K562 (cell line): ENCODE measurements at regions not wholly inside any gene's neighbourhood (a gene's known extent, or its start where the extent isn't known, plus 50 kb on each side); places are given as distances from the start of the nearest gene placed in this dataset.

Source experiments
- ATAC-seq: fragments of 200-7000 bp; cut with Tn5 transposase; 3 replicates; pipeline ENCODE4 v1.9.1; 2020; ENCODE audit warnings: moderate library complexity
- BruUV-seq: library from RNA; stranded (reverse); fragments of 400-500 nt; replicated peaks from 2 replicates; lab custom pipeline; 2021; lab: Mats Ljungman, UMichigan
- CTCF ChIA-PET: fragments of 300-600 bp; formaldehyde crosslinking; extraction: SDS; loops from one replicate; lab custom pipeline; 2021; ENCODE audit warnings: low intra/inter-chr PET ratio; lab: Yijun Ruan, JAX
- POLR2A ChIA-PET: fragments of 300-600, 350-650 bp; sonication (Branson Sonifier 250); formaldehyde crosslinking; extraction: SDS; loops from one replicate; lab custom pipeline; 2021; ENCODE audit warnings: antibody characterized with exemption, inconsistent platforms; lab: Yijun Ruan, JAX
- DNase-seq, 4 experiments: peaks; one replicate each; pipeline versions ENCODE4 v3.0.0 to v3.0.0-alpha.2; 2011 to 2018; ENCODE audit warnings: low spot score in 3 of 4, mixed read lengths in 3 of 4; ENCODE audit errors: extremely low read depth in 1 of 4
- FAIRE-seq: peaks from 2 replicates; lab custom pipeline; 2011; peaks lifted over from hg19 to GRCh38; lab: Jason Lieb, UNC
- H2AFZ ChIP-seq: 2 replicates; pipeline ENCODE4 v1.6.0; 2011; ENCODE audit warnings: low read depth, low read length, control low read depth, inconsistent platforms
- H3K27ac ChIP-seq: fragments of 200-600 bp; 3 replicates; pipeline ENCODE4 v1.8.0; 2011; ENCODE audit warnings: low read depth, mild to moderate bottlenecking, control low read depth, inconsistent platforms, low read length, moderate library complexity, mixed read lengths; ENCODE audit errors: extremely low read depth
- H3K27me3 ChIP-seq, 2 experiments: fragments of 300-600 bp in 1 of 2; 2 replicates in 1 of 2; 3 replicates in 1 of 2; pipeline versions ENCODE4 v1.6.0 to v1.8.0; 2011; ENCODE audit warnings: inconsistent platforms in 2 of 2, low read length in 2 of 2, mild to moderate bottlenecking in 1 of 2, mixed read lengths in 1 of 2, moderate library complexity in 1 of 2; ENCODE audit not compliant: control insufficient read depth in 2 of 2, insufficient read depth in 2 of 2
- H3K36me3 ChIP-seq: fragments of 300-600 bp; 3 replicates; pipeline ENCODE4 v1.8.0; 2011; ENCODE audit warnings: mild to moderate bottlenecking, low read length, inconsistent platforms; ENCODE audit not compliant: control insufficient read depth, insufficient read depth
- H3K4me1 ChIP-seq, 2 experiments: fragments of 200-600 bp in 1 of 2; replicated peaks in 1 of 2; 2 replicates in 1 of 2; 3 replicates in 1 of 2; pipeline versions ENCODE4 v1.5.1 to v1.8.0; 2011; ENCODE audit warnings: inconsistent platforms in 2 of 2, low read length in 2 of 2, mild to moderate bottlenecking in 1 of 2, mixed read lengths in 1 of 2, moderate library complexity in 1 of 2; ENCODE audit not compliant: control insufficient read depth in 2 of 2, insufficient read depth in 2 of 2
- H3K4me2 ChIP-seq: 2 replicates; pipeline ENCODE4 v1.6.1; 2011; ENCODE audit warnings: low read length, control low read depth, inconsistent platforms, mixed read lengths; ENCODE audit not compliant: insufficient read depth
- H3K4me3 ChIP-seq: fragments of 200-600 bp; sonication (generic), shearing (Covaris generic); 2 replicates; pipeline ENCODE4 v1.5.1; 2016; ENCODE audit warnings: control low read depth, inconsistent platforms
- H3K79me2 ChIP-seq: fragments of 200-600 bp; 3 replicates; pipeline ENCODE4 v1.8.0; 2011; ENCODE audit warnings: low read length, inconsistent platforms; ENCODE audit not compliant: control insufficient read depth, insufficient read depth
- H3K9ac ChIP-seq, 2 experiments: 2 replicates each; pipeline versions ENCODE4 v1.6.0 to v1.6.1; 2011; ENCODE audit warnings: low read depth in 2 of 2, low read length in 2 of 2, control low read depth in 1 of 2, inconsistent platforms in 1 of 2, mild to moderate bottlenecking in 1 of 2, mixed read lengths in 1 of 2; ENCODE audit not compliant: insufficient read depth in 1 of 2
- H3K9me1 ChIP-seq: one replicate; pipeline ENCODE4 v1.6.0; 2011; ENCODE audit warnings: inconsistent platforms, mild to moderate bottlenecking, low read length, moderate library complexity; ENCODE audit not compliant: control insufficient read depth, insufficient read depth
- H3K9me3 ChIP-seq: replicated peaks from 2 replicates; pipeline ENCODE4 v1.5.1; 2011; ENCODE audit warnings: low read depth, low read length, inconsistent platforms; ENCODE audit not compliant: control insufficient read depth, insufficient read depth
- H4K20me1 ChIP-seq: replicated peaks from 2 replicates; pipeline ENCODE4 v1.6.1; 2011; ENCODE audit warnings: low read length, inconsistent platforms, mixed read lengths; ENCODE audit not compliant: control insufficient read depth, insufficient read depth
- ARID2 ChIP-seq: fragments of 450-650 bp; IDR thresholded peaks from 2 replicates; pipeline ENCODE4 v1.6.1; 2017; ENCODE audit warnings: antibody characterized with exemption, mild to moderate bottlenecking
- E2F3 ChIP-seq: fragments of 250-450 bp; sonication (Bioruptor Pico); IDR thresholded peaks from 2 replicates; pipeline ENCODE4 v1.4.0; 2020; ENCODE audit warnings: mild to moderate bottlenecking
- GTF2F1 ChIP-seq: IDR thresholded peaks from 2 replicates; pipeline ENCODE4 v1.6.1; 2011; ENCODE audit warnings: low read depth, low read length, improper control_type of control experiment
- ILK ChIP-seq: fragments of 450-650 bp; IDR thresholded peaks from 2 replicates; pipeline ENCODE4 v1.6.1; 2016; ENCODE audit warnings: missing genetic modification characterization, low read depth, mild to moderate bottlenecking, missing compliant biosample characterization, moderate library complexity, borderline replicate concordance
- MYBL2 ChIP-seq, 2 experiments: fragments of 450-650 bp in 1 of 2; sonication (generic) in 1 of 2; formaldehyde crosslinking in 1 of 2; IDR thresholded peaks; 2 replicates each; pipeline versions ENCODE4 v1.6.1 to v1.8.1; 2017 to 2022; ENCODE audit warnings: borderline replicate concordance in 1 of 2, inconsistent platforms in 1 of 2, low read depth in 1 of 2, mild to moderate bottlenecking in 1 of 2, missing genetic modification reagents in 1 of 2, moderate library complexity in 1 of 2
- NR3C1 ChIP-seq: sonication (generic); formaldehyde crosslinking; IDR thresholded peaks from 2 replicates; pipeline ENCODE4 v1.8.1; 2022; ENCODE audit warnings: missing genetic modification reagents
- RBM39 ChIP-seq: fragments of 200-400 bp; formaldehyde crosslinking; optimal IDR thresholded peaks from 2 replicates; pipeline ENCODE3; 2018; ENCODE audit warnings: low read depth, low read length
- TSC22D4 ChIP-seq: fragments of 450-650 bp; IDR thresholded peaks from 2 replicates; pipeline ENCODE4 v1.6.1; 2016; ENCODE audit warnings: missing genetic modification characterization, missing biosample characterization, control low read depth
- ZNF134 ChIP-seq: fragments of 250-450 bp; sonication (Bioruptor Pico); conservative IDR thresholded peaks from 2 replicates; pipeline ENCODE4 v1.4.0; 2020
- WGBS: fragments of 100-300 bp; shearing (Covaris generic); methylation state at CpG from one replicate; pipeline ENCODE4 v1.1.6; 2016; ENCODE audit warnings: low coverage, mixed read lengths; ENCODE audit not compliant: insufficient coverage; ENCODE audit errors: missing lambda C conversion rate; 5-methylcytosine and 5-hydroxymethylcytosine counted together
- in situ Hi-C: fragments of 300-500 bp; cut with MboI; formaldehyde crosslinking; loops from 4 replicates; pipeline ENCODE4 v1.15.0; 2018; ENCODE audit warnings: inconsistent platforms, mixed read lengths
- intact Hi-C: fragments of 100-400 bp; cut with micrococcal nuclease; formaldehyde crosslinking; loops from 2 replicates; pipeline ENCODE4 v1.14.2; 2022
- TF ChIP-seq, protein P1 (sequence below): fragments of 450-650 bp; formaldehyde crosslinking; IDR thresholded peaks from 2 replicates; pipeline ENCODE4 v1.4.0; 2020; ENCODE audit warnings: mild to moderate bottlenecking, moderate library complexity
- TF ChIP-seq, protein P2 (sequence below): sonication (generic); formaldehyde crosslinking; IDR thresholded peaks from 2 replicates; pipeline ENCODE4 v1.9.0; 2022; ENCODE audit warnings: mild to moderate bottlenecking, missing genetic modification reagents
- TF ChIP-seq, protein P3 (sequence below), 2 experiments: IDR thresholded peaks in 1 of 2; conservative IDR thresholded peaks in 1 of 2; 2 replicates each; pipeline ENCODE4 v1.6.1; 2016; ENCODE audit warnings: low read depth in 2 of 2, mild to moderate bottlenecking in 1 of 2, missing compliant biosample characterization in 1 of 2, missing genetic modification characterization in 1 of 2, moderate library complexity in 1 of 2

DNA sequence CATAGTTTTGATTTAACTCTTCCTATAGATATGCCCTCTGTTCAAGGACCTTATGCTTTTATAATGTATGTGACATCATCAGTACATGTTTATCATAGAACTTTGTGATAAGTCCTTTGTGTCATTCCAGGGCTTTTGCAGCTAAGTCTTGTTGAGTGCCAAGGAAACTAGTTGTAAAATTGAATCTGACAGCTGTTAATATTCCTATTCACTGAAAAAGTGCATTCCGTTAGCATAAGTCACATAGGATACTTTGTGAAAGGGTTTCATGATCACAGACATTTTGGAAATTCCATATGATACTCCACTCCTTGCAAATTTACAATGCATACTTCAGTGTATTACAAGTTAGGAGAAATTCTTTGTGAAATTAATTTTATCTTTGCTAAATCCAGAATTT lies 503.4 kb downstream of the CCDC85A start:
- no peak for DNase-seq
- CTCF ChIA-PET, result no interaction called here
- H3K4me2 ChIP-seq, result no peak overlapping the region
- H2AFZ ChIP-seq, result no peak overlapping the region
- in situ Hi-C loops, result no loop called here
- no peak for ATAC-seq
- no peaks in the 10 kb centered on the region for H3K36me3 ChIP-seq
- no peaks in the 10 kb centered on the region for H3K27me3 ChIP-seq
- 0% methylated on average over 1 of the region's 1 CpG for WGBS
- H3K9me3 ChIP-seq, result no peaks in the 10 kb centered on the region; the same call in 1 of the 2 replicates
- H3K9ac ChIP-seq, result no peak overlapping the region
- no peak for FAIRE-seq
- no peaks in the 10 kb centered on the region for H4K20me1 ChIP-seq
- POLR2A ChIA-PET, result no interaction called here
- no peaks in the 10 kb centered on the region for H3K79me2 ChIP-seq
- no peak for TF ChIP-seq ILK (tag)
- TF ChIP-seq, protein P1, sequence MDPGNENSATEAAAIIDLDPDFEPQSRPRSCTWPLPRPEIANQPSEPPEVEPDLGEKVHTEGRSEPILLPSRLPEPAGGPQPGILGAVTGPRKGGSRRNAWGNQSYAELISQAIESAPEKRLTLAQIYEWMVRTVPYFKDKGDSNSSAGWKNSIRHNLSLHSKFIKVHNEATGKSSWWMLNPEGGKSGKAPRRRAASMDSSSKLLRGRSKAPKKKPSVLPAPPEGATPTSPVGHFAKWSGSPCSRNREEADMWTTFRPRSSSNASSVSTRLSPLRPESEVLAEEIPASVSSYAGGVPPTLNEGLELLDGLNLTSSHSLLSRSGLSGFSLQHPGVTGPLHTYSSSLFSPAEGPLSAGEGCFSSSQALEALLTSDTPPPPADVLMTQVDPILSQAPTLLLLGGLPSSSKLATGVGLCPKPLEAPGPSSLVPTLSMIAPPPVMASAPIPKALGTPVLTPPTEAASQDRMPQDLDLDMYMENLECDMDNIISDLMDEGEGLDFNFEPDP (CRISPR knock-in tag), result no peak
- TF ChIP-seq MYBL2 (IDR thresholded peaks at IDR 0.05; ENCODE audit: low read depth), result no peak
- no peak for TF ChIP-seq MYBL2 (CRISPR knock-in tag; IDR thresholded peaks at IDR 0.05; ENCODE audit: borderline replicate concordance)
- TF ChIP-seq, all 486 proteins: peak for 0
- Histone ChIP-seq H3K27ac (no peak overlapping the region), H3K4me3 (no peak overlapping the region), H3K9me1 (no peaks in the 10 kb centered on the region), H3K4me1 (no peaks in the 10 kb centered on the region)
- intact Hi-C loops, result no loop called here
- no TSS peak for BruUV-seq

DNA sequence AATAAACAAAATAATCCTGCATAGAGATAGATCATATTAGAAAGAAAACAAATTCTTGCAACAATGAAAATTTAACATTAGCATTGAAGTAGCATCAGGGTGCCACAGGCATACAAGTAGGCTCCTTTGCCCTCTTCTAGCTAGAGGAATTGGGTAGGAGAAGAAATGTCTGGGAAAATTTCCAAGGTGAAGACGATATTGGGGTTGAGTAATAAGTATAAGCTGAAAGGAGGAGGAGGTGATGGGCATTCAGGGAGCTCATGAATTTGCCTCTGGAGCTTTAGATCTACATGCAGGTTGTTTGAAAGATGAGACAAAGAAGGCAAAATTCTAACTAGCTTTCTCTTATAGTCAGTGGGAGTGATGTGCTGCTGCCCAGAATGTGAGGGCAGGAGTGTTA lies 504.9 kb downstream of the CCDC85A start:
- Histone ChIP-seq H4K20me1 (no peaks in the 10 kb centered on the region), H3K36me3 (no peaks in the 10 kb centered on the region), H2AFZ (no peak overlapping the region), H3K9me1 (no peaks in the 10 kb centered on the region), H3K27ac (no peak overlapping the region), H3K9ac (no peak overlapping the region), H3K4me3 (no peak overlapping the region), H3K4me2 (no peak overlapping the region), H3K27me3 (no peaks in the 10 kb centered on the region), H3K4me1 (no peaks in the 10 kb centered on the region), H3K9me3 (no peaks in the 10 kb centered on the region; the same call in 1 of the 2 replicates), H3K79me2 (no peaks in the 10 kb centered on the region)
- POLR2A ChIA-PET, result no interaction called here
- BruUV-seq, result no TSS peak
- intact Hi-C loops, result no loop called here
- DNase-seq (no peak), FAIRE-seq (no peak), ATAC-seq (no peak)
- CTCF ChIA-PET, result no interaction called here
- 0% methylated on average over 1 of the region's 1 CpG for WGBS
- in situ Hi-C loops, result no loop called here
- TF ChIP-seq RBM39, result no peak
- TF ChIP-seq, protein P2, sequence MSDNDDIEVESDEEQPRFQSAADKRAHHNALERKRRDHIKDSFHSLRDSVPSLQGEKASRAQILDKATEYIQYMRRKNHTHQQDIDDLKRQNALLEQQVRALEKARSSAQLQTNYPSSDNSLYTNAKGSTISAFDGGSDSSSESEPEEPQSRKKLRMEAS (CRISPR knock-in tag), result no peak
- TF ChIP-seq, protein P3, sequence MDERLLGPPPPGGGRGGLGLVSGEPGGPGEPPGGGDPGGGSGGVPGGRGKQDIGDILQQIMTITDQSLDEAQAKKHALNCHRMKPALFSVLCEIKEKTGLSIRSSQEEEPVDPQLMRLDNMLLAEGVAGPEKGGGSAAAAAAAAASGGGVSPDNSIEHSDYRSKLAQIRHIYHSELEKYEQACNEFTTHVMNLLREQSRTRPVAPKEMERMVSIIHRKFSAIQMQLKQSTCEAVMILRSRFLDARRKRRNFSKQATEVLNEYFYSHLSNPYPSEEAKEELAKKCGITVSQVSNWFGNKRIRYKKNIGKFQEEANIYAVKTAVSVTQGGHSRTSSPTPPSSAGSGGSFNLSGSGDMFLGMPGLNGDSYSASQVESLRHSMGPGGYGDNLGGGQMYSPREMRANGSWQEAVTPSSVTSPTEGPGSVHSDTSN (CRISPR knock-in tag; IDR thresholded peaks at IDR 0.05; ENCODE audit: low read depth), result no peak
- TF ChIP-seq, protein P3 (tag; conservative IDR thresholded peaks at IDR 0.05; ENCODE audit: low read depth), result no peak
- TF ChIP-seq NR3C1, result no peak
- no peak for TF ChIP-seq E2F3 (CRISPR knock-in tag)
- TF ChIP-seq TSC22D4 (tag), result no peak
- TF ChIP-seq ARID2, result no peak
- TF ChIP-seq GTF2F1, result no peak
- TF ChIP-seq ZNF134 (CRISPR knock-in tag), result no peak
